Esophagus squamous epithelium (tissue), 4 donors: ENCODE measurements at regions not wholly inside any gene's neighbourhood (a gene's known extent, or its start where the extent isn't known, plus 50 kb on each side); places are given as distances from the start of the nearest gene placed in this dataset.

ENCODE experiments used
- POLR2A ChIP-seq, 4 donors: fragments of 450-650 bp; IDR thresholded peaks; one replicate each; pipeline ENCODE4 v1.6.1; 2017; ENCODE audit warnings: antibody characterized with exemption in 4 of 4, mild to moderate bottlenecking in 4 of 4, moderate library complexity in 3 of 4
- TF ChIP-seq, protein P1 (sequence below), 6 experiments: fragments of 450-650 bp in 4 of 6; fragments of 200-600 bp in 2 of 6; sonication (generic) in 2 of 6; IDR thresholded peaks; one replicate each; pipeline ENCODE4 v1.5.1; 2016 to 2019; ENCODE audit warnings: antibody characterized with exemption in 6 of 6, mild to moderate bottlenecking in 4 of 6, moderate library complexity in 4 of 6

DNA sequence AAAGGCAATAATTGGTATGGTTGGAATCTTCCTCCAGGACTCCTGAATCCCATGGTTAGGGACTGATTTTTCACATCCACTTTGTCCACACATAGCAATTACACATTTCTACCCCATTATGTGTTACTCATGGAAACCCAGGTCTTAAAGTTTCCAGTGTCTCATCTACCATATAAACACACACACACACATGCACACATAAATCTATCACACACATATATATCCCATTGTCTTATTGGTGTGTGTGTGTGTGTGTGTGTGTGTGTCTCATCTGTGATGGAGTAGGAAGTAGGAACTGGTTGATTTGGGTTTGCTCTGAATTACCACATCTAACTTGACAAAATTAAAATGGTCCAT lies 525.4 kb downstream of the FUT8 start:
- TF ChIP-seq, protein P1, sequence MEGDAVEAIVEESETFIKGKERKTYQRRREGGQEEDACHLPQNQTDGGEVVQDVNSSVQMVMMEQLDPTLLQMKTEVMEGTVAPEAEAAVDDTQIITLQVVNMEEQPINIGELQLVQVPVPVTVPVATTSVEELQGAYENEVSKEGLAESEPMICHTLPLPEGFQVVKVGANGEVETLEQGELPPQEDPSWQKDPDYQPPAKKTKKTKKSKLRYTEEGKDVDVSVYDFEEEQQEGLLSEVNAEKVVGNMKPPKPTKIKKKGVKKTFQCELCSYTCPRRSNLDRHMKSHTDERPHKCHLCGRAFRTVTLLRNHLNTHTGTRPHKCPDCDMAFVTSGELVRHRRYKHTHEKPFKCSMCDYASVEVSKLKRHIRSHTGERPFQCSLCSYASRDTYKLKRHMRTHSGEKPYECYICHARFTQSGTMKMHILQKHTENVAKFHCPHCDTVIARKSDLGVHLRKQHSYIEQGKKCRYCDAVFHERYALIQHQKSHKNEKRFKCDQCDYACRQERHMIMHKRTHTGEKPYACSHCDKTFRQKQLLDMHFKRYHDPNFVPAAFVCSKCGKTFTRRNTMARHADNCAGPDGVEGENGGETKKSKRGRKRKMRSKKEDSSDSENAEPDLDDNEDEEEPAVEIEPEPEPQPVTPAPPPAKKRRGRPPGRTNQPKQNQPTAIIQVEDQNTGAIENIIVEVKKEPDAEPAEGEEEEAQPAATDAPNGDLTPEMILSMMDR (IDR thresholded peaks at IDR 0.05): no peak
- no peak for TF ChIP-seq POLR2A (IDR thresholded peaks at IDR 0.05)
